HepG2 (cell line): ENCODE measurements at regions not wholly inside any gene's neighbourhood (a gene's known extent, or its start where the extent isn't known, plus 50 kb on each side); places are given as distances from the start of the nearest gene placed in this dataset.

Source experiments
- ATAC-seq: fragments of 200-7000 bp; cut with Tn5 transposase; 3 replicates; pipeline ENCODE4 v1.9.1; 2020; ENCODE audit warnings: mild to moderate bottlenecking, moderate library complexity
- BruUV-seq: library from RNA; stranded (reverse); fragments of 400-500 nt; replicated peaks from 2 replicates; lab custom pipeline; 2021; lab: Mats Ljungman, UMichigan
- CTCF ChIA-PET: fragments of 300-600 bp; formaldehyde crosslinking; extraction: SDS; loops from one replicate; lab custom pipeline; 2021; ENCODE audit warnings: low total read pairs, inconsistent platforms, low intra/inter-chr PET ratio; lab: Yijun Ruan, JAX
- POLR2A ChIA-PET: fragments of 350-600 bp; sonication (Branson Sonifier 250); formaldehyde crosslinking; loops from one replicate; lab custom pipeline; 2020; ENCODE audit warnings: antibody characterized with exemption, inconsistent platforms; lab: Yijun Ruan, JAX
- DNase-seq: peaks from one replicate; pipeline ENCODE4 v3.0.0-alpha.2; 2015; ENCODE audit warnings: low spot score
- FAIRE-seq: peaks from 3 replicates; lab custom pipeline; 2011; peaks lifted over from hg19 to GRCh38; lab: Jason Lieb, UNC
- H2AFZ ChIP-seq: one replicate; pipeline ENCODE4 v1.6.1; 2011; ENCODE audit warnings: low read length, inconsistent platforms
- H3K27ac ChIP-seq: fragments of 300-600 bp; 3 replicates; pipeline ENCODE4 v1.8.0; 2011; ENCODE audit warnings: mixed run types, mild to moderate bottlenecking, mixed read lengths, low read length, inconsistent platforms; ENCODE audit not compliant: insufficient read depth; ENCODE audit errors: extremely low read length
- H3K27me3 ChIP-seq, 2 experiments: fragments of 200-600 bp in 1 of 2; 2 replicates in 1 of 2; 3 replicates in 1 of 2; pipeline versions ENCODE4 v1.6.0 to v1.8.0; 2011; ENCODE audit warnings: low read length in 2 of 2, mild to moderate bottlenecking in 2 of 2, moderate library complexity in 2 of 2, inconsistent platforms in 1 of 2; ENCODE audit not compliant: insufficient read depth in 2 of 2, control insufficient read depth in 1 of 2
- H3K36me3 ChIP-seq, 2 experiments: fragments of 200-600 bp in 1 of 2; replicated peaks in 1 of 2; 2 replicates in 1 of 2; 3 replicates in 1 of 2; pipeline versions ENCODE4 v1.5.1 to v1.8.0; 2011; ENCODE audit warnings: low read length in 2 of 2, inconsistent platforms in 1 of 2; ENCODE audit not compliant: insufficient read depth in 2 of 2, control insufficient read depth in 1 of 2
- H3K4me1 ChIP-seq: 2 replicates; pipeline ENCODE4 v1.5.1; 2012; ENCODE audit warnings: low read length, inconsistent platforms; ENCODE audit not compliant: insufficient read depth
- H3K4me2 ChIP-seq: 2 replicates; pipeline ENCODE4 v1.6.0; 2011; ENCODE audit warnings: low read depth, low read length, inconsistent platforms
- H3K4me3 ChIP-seq, 3 experiments: fragments of 200-600 bp in 1 of 3; sonication (generic), shearing (Covaris generic) in 1 of 3; replicated peaks in 1 of 3; 2 replicates each; pipeline ENCODE4 v1.5.1; 2011 to 2016; ENCODE audit warnings: low read length in 3 of 3, inconsistent platforms in 2 of 3, low read depth in 2 of 3, mild to moderate bottlenecking in 2 of 3, control low read depth in 1 of 3, mixed read lengths in 1 of 3; ENCODE audit not compliant: insufficient read depth in 1 of 3
- H3K79me2 ChIP-seq: one replicate; pipeline ENCODE4 v1.6.1; 2011; ENCODE audit warnings: low read length, inconsistent platforms; ENCODE audit not compliant: insufficient read depth
- H3K9ac ChIP-seq: 2 replicates; pipeline ENCODE4 v1.6.0; 2011; ENCODE audit warnings: mild to moderate bottlenecking, low read depth, low read length, inconsistent platforms; ENCODE audit not compliant: insufficient read depth
- H3K9me3 ChIP-seq: 2 replicates; pipeline ENCODE4 v1.5.1; 2012; ENCODE audit warnings: mild to moderate bottlenecking, low read length
- H4K20me1 ChIP-seq: 2 replicates; pipeline ENCODE4 v1.6.0; 2011; ENCODE audit warnings: inconsistent platforms, mild to moderate bottlenecking, low read length, moderate library complexity; ENCODE audit not compliant: insufficient read depth
- ATF7 ChIP-seq, 2 experiments: fragments of 450-650 bp in 1 of 2; sonication (generic) in 1 of 2; formaldehyde crosslinking in 1 of 2; IDR thresholded peaks; 2 replicates each; pipeline versions ENCODE4 v1.4.0 to v1.6.1; 2016 to 2020; ENCODE audit warnings: antibody characterized with exemption in 1 of 2, mild to moderate bottlenecking in 1 of 2, missing genetic modification reagents in 1 of 2
- BATF2 ChIP-seq: sonication (generic); formaldehyde crosslinking; IDR thresholded peaks from 2 replicates; pipeline ENCODE4 v1.8.0; 2022; ENCODE audit warnings: mild to moderate bottlenecking, missing genetic modification reagents, moderate library complexity
- BCL3 ChIP-seq: sonication (generic); formaldehyde crosslinking; IDR thresholded peaks from 2 replicates; pipeline ENCODE4 v1.5.1; 2020; ENCODE audit warnings: mild to moderate bottlenecking, missing genetic modification reagents, moderate library complexity
- CEBPB ChIP-seq: IDR thresholded peaks from 2 replicates; pipeline ENCODE4 v1.6.1; 2011; ENCODE audit warnings: low read depth, low read length, improper control_type of control experiment, borderline replicate concordance
- CREB1 ChIP-seq, 2 experiments: fragments of 450-650 bp in 1 of 2; IDR thresholded peaks; 2 replicates each; pipeline ENCODE4 v1.6.1; 2016 to 2017; ENCODE audit warnings: control low read depth in 1 of 2, mild to moderate bottlenecking in 1 of 2, missing compliant biosample characterization in 1 of 2, missing genetic modification characterization in 1 of 2
- HES4 ChIP-seq: sonication (generic); formaldehyde crosslinking; IDR thresholded peaks from 2 replicates; pipeline ENCODE4 v1.9.0; 2021; ENCODE audit warnings: mild to moderate bottlenecking, missing genetic modification reagents, borderline replicate concordance
- RFX5 ChIP-seq: IDR thresholded peaks from 2 replicates; pipeline ENCODE4 v1.6.1; 2011; ENCODE audit warnings: low read depth, low read length, improper control_type of control experiment
- SP4 ChIP-seq: sonication (generic); formaldehyde crosslinking; IDR thresholded peaks from 2 replicates; pipeline ENCODE4 v1.8.1; 2023; ENCODE audit warnings: mild to moderate bottlenecking, missing genetic modification reagents
- THAP11 ChIP-seq: IDR thresholded peaks from 2 replicates; pipeline ENCODE4 v1.6.1; 2016; ENCODE audit warnings: missing biosample characterization, missing genetic modification reagents
- ZBTB21 ChIP-seq: sonication (generic); formaldehyde crosslinking; IDR thresholded peaks from 2 replicates; pipeline ENCODE4 v1.4.0; 2020; ENCODE audit warnings: missing genetic modification reagents
- WGBS: methylation state at CpG from one replicate; pipeline ENCODE4 v1.1.6; 2017; ENCODE audit warnings: low lambda C conversion rate; 5-methylcytosine and 5-hydroxymethylcytosine counted together
- in situ Hi-C: cut with HindIII; loops from 2 replicates; pipeline ENCODE4 v1.10.0; 2017; ENCODE audit warnings: low pct_unique_long_range_greater_than_20kb; ENCODE audit not compliant: extremely low pct_ligation_motif_present
- intact Hi-C: fragments of 100-400 bp; cut with micrococcal nuclease; formaldehyde crosslinking; loops from one replicate; pipeline ENCODE4 v1.10.0; 2022; ENCODE audit not compliant: unreplicated experiment

GRCh38 chr16:35252356-35252936 lies 1793.0 kb downstream of the TP53TG3F start:
- Histone ChIP-seq H3K27ac (no peak overlapping the region), H3K4me1 (no peaks in the 10 kb centered on the region), H3K4me2 (no peak overlapping the region), H3K27me3 (no peaks in the 10 kb centered on the region), H3K9ac (no peak overlapping the region), H3K9me3 (peaks cover 79% of the 10 kb centered on the region), H2AFZ (no peak overlapping the region), H3K36me3 (no peaks in the 10 kb centered on the region)
- ATAC-seq: no peak
- no TSS peak for BruUV-seq
- no peak for FAIRE-seq
- 4% methylated on average over 4 of the region's 4 CpGs for WGBS
- in situ Hi-C loops: no loop called here
- TF ChIP-seq THAP11 (CRISPR knock-in tag): no peak
- no peak for TF ChIP-seq BATF2 (CRISPR knock-in tag)
- peak; percentile 77; the same call in 1 of the 2 replicates for TF ChIP-seq CEBPB
- no peak for TF ChIP-seq HES4 (CRISPR knock-in tag)
- no peak for TF ChIP-seq RFX5
- TF ChIP-seq CREB1 (IDR thresholded peaks at IDR 0.05): peak; percentile 99
- TF ChIP-seq CREB1 (CRISPR knock-in tag; IDR thresholded peaks at IDR 0.05): no peak
- peak; percentile 100 for TF ChIP-seq ATF7 (IDR thresholded peaks at IDR 0.05)
- TF ChIP-seq ATF7 (CRISPR knock-in tag; IDR thresholded peaks at IDR 0.05): no peak
- TF ChIP-seq SP4 (CRISPR knock-in tag): no peak
- no peak for TF ChIP-seq BCL3
- TF ChIP-seq ZBTB21 (CRISPR knock-in tag): peak; percentile 66; the same call in 1 of the 2 replicates
- TF ChIP-seq, all 625 proteins: peak for 4
- ChIA-PET POLR2A (no interaction called here), CTCF (no interaction called here)
- H4K20me1 ChIP-seq: no peaks in the 10 kb centered on the region
- no peak overlapping the region for H3K4me3 ChIP-seq
- DNase-seq: no peak
- no peaks in the 10 kb centered on the region for H3K79me2 ChIP-seq
- intact Hi-C loops: no loop called here
